ENCODE measurements at regions not wholly inside any gene's neighbourhood (a gene's known extent, or its start where the extent isn't known, plus 50 kb on each side); places are given as distances from the start of the nearest gene placed in this dataset.

DNA sequence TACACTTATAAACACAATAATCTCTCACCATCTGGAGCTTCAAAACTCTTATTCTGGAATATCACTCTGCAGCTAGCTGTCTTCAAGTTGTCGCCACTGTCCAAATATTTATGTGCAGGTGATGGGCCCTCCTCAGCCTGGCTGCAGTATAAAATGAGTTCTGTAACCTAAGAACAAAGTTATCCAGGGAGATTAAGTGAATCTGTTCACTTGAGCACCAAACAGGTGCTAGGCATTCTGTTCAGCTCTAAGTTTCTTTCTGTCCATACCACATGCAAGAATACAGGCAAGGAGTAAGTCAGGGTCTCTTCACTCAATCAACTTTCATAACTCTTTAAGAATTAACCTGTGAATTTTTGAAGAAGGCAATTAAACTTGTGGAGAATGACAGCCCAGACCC is 344.1 kb downstream of the PLK2 start:
- no peak for DNase-seq

DNA sequence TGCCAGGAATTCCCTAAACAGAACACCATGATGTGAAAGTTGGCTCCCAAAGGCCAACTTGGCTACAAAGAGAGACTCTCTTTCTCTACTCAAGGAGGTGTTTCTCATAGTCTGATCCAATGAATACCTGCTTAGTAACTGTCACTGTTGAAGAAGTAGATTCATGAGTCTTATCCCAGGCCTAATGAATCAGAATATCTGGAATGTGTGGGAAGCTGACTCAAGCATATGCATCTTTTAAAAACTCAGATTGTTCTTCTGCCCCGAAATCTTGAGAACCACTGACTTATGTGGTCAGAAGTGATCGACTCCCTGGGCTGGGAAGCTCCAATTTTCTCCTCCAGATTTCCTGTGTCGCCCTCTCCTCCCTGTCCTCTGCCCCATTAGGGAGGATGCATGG is 345.6 kb downstream of the PLK2 start:
- DNase-seq: peak in 1 of 3 donors; percentile 58

DNA sequence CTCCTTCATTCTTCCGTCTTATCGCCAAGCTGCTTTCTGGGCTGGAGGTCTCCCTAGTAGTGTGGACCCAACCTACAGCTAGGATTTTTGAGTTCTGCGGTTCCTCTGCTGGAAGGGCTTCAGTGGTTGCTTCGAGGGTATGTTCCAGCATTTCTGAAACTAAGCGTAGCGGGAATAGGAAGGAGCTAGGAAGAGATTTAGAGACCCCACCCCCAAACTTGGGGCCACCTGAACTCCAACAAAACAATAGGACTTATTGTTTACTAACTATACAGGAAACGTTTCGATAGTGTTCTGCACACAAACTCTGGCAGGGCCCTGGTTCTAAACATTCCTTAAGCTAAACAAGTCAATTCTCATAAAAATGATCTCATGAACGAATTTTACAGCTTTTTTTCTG is 346.7 kb downstream of the PLK2 start:
- DNase-seq: no peak

DNA sequence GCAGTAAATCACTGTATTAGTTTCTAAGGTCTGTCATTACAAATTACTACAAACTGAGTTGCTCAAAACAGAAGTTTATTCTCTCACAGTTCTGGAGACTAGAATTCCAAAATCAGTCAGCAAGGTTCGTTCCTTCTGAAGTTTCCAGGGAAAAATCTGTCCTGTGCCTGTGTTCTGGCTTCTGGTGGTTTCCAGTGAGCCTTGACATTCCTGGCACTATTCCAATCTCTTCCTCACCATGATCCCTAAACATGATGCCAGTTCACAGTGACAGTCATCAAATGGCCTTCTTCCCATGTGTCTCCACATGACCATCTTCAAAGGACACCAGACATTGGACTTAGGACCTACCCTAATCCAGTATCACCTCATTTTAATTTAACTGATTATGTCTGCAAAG is 351.4 kb downstream of the PLK2 start:
- DNase-seq: no peak

DNA sequence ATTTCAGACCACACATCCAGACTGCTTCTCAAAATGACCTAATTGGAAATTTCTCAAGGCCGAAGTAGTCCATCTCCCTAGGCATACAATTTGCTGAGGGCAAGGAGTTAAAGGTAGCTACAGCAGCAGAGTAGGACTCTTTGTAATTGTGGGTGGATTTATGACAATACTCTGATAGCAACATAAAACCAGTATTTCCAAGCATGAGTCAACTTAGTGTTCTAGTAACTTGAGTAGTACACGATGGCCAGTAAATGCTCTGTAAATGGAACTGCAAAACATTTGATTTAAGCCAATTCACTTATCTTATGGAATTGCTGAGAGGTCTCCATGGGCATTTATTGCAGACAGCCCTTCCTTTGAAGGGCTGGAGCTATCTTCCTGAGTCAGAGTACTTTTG is 352.2 kb downstream of the PLK2 start:
- no peak for DNase-seq

DNA sequence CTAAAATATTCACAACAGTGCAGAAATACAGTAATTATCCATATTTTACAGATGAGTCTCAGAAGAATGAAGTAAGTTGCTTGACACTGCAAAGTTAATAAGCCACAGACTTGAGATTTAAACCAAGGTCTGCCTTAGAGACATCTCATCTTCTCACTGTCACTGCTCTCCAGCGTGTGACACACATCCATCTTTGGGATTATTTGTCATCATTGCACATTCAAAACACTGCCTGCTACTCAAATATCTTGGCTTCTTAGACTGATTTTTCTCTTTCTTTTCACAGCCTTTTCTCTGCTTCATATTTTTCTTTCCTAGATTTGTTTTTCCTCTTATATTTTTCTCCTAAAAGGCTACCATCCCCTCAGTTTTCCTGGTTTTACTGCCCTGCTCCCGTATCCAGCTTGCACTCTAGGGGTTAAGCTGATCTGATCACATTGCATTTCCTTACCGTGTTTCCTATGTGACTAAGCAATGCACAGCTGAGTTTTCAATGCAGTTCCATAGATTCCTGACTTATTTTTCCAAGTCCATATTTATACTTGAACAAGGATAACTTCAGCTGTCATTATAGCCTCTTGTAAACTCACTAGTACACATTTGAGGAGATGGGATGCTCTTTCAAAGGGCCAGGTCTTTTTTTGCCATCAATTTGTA is 353.0 kb downstream of the PLK2 start:
- no peak for DNase-seq

DNA sequence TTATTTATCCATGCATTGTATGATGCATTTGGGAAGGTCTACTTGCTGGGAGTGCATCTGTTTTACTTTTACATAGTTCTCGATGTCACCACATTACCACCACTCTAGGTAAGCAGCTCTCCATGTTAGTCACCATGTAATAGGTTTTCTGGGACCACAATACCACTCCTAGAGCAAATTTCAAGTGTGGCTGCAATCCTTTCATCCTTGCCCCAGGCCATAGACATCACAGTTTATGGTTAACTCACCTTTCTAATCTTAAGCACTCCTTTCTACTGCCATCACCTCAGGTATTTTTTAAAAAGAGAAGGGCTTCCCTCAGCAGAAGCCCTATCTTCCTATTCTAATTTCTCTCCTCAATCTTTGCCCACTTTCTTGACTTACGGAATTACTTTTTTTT is 354.1 kb downstream of the PLK2 start:
- no peak for DNase-seq

DNA sequence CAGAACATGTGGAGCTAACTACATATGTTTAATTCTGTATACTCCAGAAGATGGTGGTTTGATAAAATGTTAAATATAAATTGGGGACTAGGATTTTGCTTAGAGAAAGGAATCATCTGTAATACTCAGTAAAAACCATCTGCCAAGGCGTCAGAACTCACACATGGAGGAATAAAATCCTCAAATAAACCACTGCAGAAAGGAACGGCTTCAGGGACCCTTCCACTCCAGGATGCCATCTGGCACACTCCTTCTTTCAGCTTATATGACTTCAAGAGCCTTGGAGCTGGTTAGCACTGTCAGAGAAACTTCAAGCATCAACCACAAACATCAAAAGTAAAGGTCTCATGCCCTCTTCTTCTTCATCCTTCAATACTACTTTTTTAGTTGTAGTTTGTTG is 360.6 kb downstream of the PLK2 start:
- DNase-seq: no peak

DNA sequence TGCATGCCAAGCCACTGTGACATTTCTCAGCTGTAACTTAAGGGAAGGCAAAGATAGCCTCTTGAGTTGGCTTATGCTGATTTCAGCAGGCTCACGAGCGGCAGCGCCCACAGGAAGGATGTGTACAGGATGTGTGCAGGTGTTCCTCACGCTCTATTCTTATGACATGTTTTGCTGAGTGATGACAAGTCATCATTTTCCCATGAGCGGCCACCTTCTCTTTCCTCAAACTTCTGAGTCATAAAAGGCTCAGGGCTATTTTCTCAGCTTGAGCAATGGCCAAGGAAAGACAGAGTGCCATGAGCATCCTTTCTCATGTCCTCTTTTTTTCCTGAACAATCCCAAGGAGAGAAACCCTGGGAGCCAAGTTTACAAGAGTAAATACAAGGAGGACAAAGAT is 365.9 kb downstream of the PLK2 start:
- DNase-seq: no peak

DNA sequence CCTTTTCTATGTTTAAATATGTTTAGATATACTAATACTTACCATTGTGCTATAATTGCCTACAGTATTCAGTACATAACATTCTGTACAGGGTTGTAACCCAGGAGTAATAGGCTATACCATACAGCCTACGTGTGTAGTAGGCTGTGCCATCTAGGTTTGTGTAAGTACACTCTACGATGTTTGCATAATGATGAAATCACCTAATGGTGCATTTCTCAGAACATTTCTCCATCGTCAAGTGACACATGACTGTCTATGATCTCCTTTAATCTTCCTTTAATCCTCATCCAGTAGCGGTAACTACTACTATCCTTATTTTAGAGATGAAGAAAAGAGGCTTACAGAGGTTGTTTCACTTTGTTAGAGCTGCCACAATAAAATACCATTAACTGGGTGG is 369.2 kb downstream of the PLK2 start:
- DNase-seq: no peak

DNA sequence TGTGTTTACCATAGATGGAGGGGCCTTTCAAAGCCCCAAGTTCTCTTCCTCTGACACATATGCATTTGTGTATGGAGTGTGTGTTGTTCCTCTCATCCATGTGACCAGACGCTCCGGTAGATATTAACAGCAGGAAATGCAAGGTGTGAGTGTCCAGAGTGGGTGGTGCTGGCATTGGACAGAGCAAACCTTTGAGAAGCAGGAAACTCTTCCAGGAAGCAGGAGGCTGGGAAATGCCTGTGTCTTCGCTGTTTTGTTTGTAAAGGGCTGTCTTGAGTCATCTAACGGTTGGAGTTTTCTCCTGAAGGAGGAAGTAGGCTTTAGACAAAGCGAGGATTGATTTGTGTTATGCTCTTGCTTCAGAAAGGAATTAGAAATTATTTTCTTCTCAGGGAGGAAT is 370.9 kb downstream of the PLK2 start:
- no peak for DNase-seq

DNA sequence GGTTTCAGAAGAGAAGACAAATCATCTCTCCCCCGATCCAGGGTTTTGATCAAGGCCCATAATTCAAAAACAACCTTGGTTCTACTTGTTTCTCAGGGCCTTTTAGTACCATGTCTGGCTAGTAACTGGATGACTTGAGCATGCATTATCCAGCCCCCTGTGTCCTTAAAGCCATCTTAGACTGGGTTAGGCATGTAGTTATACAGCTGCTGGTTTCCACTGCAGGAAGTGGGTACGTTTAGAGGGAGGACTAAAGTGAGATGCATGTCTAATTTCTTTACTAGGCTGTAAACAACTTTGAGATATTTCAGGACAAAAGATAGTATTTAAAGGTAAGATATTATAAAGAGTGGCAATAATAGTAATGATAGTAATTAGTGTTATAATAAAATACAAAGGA is 372.0 kb downstream of the PLK2 start:
- DNase-seq: no peak

DNA sequence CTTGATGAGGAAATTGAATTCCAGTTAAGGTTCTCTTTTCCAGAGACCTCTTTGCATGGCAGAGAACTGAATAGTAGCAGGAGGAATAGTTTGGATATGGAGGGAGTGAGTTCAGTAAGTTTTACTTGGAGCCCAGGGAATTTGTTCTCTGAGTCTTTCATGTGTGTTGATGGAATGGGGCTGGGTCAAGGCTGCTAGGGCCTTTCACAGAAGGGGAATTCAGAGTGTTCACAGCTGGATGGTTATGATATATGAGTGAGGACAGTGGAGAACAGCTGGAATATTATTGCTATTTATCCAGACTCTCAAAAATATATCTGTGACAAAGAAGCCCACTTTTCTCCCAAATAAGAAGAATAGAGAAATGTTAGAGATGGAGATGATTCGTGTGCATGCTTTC is 372.8 kb downstream of the PLK2 start:
- DNase-seq: peak in 1 of 3 donors; percentile 54

DNA sequence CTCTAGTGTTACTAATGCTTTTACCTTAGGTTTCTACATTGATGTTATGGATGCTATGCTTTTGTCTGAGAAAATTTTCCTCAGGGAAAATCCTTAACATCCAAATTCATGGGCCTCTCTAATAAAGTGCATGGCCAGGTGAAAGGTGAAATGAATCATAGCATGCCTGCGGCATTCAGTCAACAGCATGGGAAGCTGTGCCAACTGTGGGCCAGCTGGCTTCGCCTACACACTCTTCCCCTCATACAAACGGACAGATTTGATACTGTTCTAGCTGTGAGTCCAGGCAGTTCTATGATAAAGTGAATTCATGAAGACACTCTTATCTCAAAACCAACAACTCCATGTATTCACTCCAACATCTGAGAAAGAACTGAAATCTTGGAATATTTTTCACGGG is 374.1 kb downstream of the PLK2 start:
- DNase-seq: no peak

DNA sequence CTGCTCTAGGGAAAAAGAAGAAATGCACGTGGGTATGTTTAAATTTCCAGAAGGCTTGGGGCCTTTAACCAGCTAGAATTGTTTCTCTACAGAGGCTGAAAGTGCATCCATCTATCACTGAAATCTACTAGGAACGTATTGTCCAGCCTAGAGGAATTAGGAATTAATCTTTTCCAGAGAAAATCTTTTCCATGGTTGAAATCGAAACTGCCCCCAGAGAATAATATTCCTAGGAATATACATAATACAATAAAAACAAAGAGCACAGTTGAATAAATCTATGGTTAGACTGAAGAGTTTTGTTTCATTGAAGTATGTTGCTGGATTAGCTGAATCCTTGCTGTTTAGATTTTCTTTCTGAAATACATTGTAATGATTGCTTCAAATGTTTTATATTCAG is 378.5 kb downstream of the PLK2 start:
- DNase-seq: peak in 1 of 3 donors; percentile 68

DNA sequence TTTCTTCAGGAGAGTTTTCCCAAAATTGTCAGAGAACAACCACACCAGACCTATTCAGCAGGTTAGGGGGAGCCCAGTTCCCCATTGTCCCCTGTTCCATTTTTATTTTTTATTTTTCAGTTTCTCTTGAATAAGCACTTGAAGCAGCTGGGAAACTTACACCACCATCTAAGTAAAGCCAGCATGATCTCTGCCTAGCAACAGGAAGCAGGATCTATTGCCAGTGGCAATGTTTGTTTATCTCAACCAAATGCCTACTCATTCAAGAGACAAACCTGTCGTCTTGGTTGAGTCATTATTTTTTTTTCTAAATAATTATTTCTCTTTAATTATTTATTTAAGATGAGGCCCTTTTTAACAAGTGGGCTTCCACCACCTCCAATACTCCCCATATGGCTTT is 379.3 kb downstream of the PLK2 start:
- DNase-seq: no peak

DNA sequence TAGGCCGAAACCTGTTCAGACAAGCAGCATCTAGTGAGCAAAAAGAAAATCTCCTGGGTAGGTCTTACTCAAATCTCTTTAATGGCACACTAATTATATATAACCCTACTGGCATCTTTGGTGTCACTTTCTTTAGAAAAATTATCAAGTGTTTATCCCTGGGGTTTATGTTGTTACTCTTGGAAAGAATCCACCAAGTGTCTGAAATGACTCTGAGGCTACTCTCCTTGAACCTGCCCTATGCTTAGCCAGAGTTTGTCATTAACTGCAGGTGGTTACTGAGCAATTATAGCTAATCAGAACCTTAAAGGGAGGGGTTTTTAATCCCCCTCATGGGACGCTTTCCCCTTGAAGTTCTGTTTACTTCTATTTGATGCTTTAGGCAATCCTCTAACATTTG is 381.9 kb downstream of the PLK2 start:
- no peak for DNase-seq

DNA sequence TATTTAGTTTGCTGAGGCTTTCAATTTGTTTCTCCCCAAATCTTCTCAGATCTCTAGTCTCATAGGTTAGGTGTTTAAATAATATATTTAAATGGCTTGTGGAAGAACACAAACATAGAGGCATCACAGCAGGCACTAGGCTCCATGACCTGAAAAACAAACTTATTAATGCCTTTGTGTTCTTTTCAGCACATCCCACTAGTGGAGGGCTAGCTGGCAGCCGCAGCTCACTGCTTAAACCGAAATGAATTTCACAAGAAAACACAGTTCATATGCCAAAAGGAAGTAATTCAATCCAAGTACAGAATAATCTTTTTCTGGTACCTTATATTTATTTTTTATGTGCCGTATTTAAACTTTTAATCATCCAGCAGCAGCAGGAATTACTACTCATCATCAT is 382.5 kb downstream of the PLK2 start:
- peak in 1 of 3 donors; percentile 45 for DNase-seq

DNA sequence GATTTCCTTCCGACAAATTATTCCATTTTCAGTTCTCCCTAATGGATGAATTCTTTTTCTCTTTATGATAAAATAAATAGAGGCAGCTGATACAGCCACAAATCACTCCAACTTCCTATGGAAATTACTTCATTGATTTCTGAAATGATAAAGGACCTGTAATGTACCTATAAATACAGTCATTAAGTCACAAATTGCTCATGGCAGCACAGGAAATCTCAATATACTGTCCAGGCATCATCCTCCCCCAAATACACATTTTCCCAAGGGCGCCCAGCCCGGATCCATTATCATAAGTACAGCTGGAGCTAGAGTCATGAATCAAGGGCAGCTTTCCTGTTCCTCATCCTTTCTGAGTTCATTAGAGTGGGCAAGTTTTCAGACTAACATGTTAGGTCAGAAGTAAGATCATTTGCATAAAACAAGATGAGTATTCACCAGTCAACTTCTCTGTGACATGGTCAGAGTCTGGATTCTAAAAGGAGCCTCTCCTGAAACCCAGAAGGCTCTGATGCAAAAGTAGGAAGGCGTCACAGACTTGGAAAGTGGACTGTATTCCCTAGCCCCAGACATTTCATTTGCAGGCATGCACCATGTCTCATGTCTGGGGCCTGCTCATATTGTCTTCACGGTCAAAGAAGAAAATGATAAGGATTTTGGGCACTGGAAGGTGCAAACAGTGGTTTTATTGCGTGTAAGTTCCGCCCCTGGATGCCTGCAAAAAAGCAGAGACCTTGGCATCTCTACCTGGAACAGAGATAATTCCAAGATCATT is 383.2 kb downstream of the PLK2 start:
- DNase-seq: no peak

DNA sequence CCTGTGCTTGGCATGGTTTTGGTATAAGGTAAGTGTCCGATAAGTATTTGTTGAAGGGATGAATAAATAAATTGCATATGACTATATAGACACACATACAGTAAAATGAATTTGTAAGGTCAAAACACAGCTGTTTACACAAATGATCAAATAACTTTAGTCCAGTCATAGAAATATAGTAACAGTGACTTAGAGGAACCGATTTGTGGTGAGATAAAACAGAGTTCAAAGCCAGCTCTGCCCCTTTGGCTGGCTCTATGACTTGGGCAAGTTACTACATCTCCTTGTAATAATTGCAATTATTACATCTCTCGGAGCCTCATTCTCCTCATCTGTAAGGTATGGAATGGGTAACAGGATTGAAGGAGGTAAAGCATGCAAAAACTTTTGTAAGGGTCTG is 384.0 kb downstream of the PLK2 start:
- DNase-seq: no peak

DNA sequence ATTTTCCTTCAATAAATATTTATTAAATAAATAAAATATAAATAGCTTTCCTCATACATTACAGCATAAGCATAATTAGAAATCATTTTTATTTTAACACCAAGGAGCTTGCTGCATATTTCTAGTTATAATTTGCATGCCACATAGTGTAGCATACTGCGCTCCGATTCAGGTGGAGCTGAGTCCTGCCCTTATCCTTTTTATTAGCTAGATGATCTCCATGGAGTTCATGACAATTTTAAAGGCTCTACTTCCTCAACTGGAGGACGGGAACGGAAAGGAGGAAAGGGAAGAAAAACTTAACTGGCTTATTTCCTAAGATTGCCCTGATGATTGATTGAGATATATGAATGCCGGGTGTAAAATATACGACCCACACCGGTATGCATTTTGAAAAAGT is 385.2 kb downstream of the PLK2 start:
- DNase-seq: no peak

DNA sequence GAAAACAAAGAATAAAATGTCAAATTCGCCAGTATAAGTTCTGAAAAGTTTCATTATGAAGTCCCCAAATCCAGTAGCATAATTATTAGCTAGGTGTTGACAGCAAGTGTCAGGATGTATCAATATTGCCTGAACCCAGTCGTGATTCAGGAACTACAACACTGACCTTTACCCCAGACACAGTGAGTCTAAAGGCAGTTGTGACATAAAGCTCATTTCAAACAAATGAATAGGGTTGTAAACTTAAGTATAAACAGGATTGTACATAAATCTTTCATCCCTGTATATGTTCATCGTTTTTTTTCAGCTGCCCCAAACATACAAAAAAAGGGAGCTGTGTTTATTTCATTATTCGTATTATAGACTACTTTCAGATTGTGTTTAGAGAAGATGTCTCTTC is 385.7 kb downstream of the PLK2 start:
- DNase-seq: no peak

DNA sequence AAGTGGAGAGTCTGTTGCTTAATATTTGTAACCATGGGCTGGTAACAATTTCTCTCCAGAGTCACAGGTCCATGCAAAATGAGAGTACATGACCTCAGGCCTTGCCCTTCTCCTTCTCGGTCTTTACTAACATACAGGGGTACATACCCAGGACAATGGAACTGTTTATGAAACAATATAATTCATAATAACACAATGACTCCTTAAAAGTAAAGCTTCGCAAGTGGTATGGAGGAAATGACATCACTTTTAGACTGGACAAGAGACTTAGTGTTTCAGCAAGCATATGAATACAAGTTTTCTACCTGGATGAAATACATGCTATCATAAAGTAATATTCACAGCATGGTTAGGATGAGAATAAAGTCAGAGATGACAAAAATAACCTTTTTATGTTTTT is 386.6 kb downstream of the PLK2 start:
- DNase-seq: no peak

Data from muscle of back (tissue), 3 donors.